ENCODE measurements at regions not wholly inside any gene's neighbourhood (a gene's known extent, or its start where the extent isn't known, plus 50 kb on each side); places are given as distances from the start of the nearest gene placed in this dataset.

- no peak for DNase-seq
- H3K27me3 ChIP-seq (ENCODE audit: low read depth): peaks cover 76% of the 10 kb centered on the region
- intact Hi-C loops (cut with micrococcal nuclease): no loop called here
- H3K4me1 ChIP-seq: no peaks in the 10 kb centered on the region
- TF ChIP-seq CTCF (IDR thresholded peaks at IDR 0.05; ENCODE audit: borderline replicate concordance): no peak
- H3K27ac ChIP-seq (replicated peaks): no peak overlapping the region
- H3K36me3 ChIP-seq: no peaks in the 10 kb centered on the region
- no peaks in the 10 kb centered on the region for H3K9me3 ChIP-seq (replicated peaks)
- no peak overlapping the region for H3K4me3 ChIP-seq
Observed at GRCh38 chr11:134558258-134558835, 146.3 kb upstream of the B3GAT1 start.

- no peak overlapping the region for H3K27ac ChIP-seq (replicated peaks)
- H3K4me3 ChIP-seq: no peak overlapping the region
- intact Hi-C loops (cut with micrococcal nuclease): no loop called here
- TF ChIP-seq CTCF (IDR thresholded peaks at IDR 0.05; ENCODE audit: borderline replicate concordance): no peak
- no peaks in the 10 kb centered on the region for H3K36me3 ChIP-seq
- no peaks in the 10 kb centered on the region for H3K9me3 ChIP-seq (replicated peaks)
- peaks cover 74% of the 10 kb centered on the region for H3K27me3 ChIP-seq (ENCODE audit: low read depth)
- no peak for DNase-seq
- H3K4me1 ChIP-seq: no peaks in the 10 kb centered on the region
Observed at GRCh38 chr11:134557571-134558257, 145.7 kb upstream of the B3GAT1 start.

GRCh38 chr11:134556186-134556585, 144.1 kb upstream of the B3GAT1 start:
- TF ChIP-seq CTCF (IDR thresholded peaks at IDR 0.05; ENCODE audit: borderline replicate concordance): no peak
- no peak for DNase-seq
- Histone ChIP-seq H3K4me1 (no peaks in the 10 kb centered on the region), H3K9me3 (replicated peaks) (no peaks in the 10 kb centered on the region), H3K36me3 (no peaks in the 10 kb centered on the region), H3K27ac (replicated peaks) (no peak overlapping the region), H3K4me3 (no peak overlapping the region), H3K27me3 (ENCODE audit: low read depth) (peaks cover 61% of the 10 kb centered on the region)
- intact Hi-C loops (cut with micrococcal nuclease): no loop called here

GRCh38 chr11:134555510-134555909, 143.5 kb upstream of the B3GAT1 start:
- no peak overlapping the region for H3K27ac ChIP-seq (replicated peaks)
- intact Hi-C loops (cut with micrococcal nuclease): no loop called here
- no peaks in the 10 kb centered on the region for H3K4me1 ChIP-seq
- no peak overlapping the region for H3K4me3 ChIP-seq
- no peaks in the 10 kb centered on the region for H3K36me3 ChIP-seq
- no peak for DNase-seq
- peaks cover 54% of the 10 kb centered on the region for H3K27me3 ChIP-seq (ENCODE audit: low read depth)
- no peak for TF ChIP-seq CTCF (IDR thresholded peaks at IDR 0.05; ENCODE audit: borderline replicate concordance)
- no peaks in the 10 kb centered on the region for H3K9me3 ChIP-seq (replicated peaks)

- no peak for TF ChIP-seq CTCF (IDR thresholded peaks at IDR 0.05; ENCODE audit: borderline replicate concordance)
- H3K27me3 ChIP-seq (ENCODE audit: low read depth): peaks cover 47% of the 10 kb centered on the region
- intact Hi-C loops (cut with micrococcal nuclease): no loop called here
- H3K4me1 ChIP-seq: no peaks in the 10 kb centered on the region
- H3K9me3 ChIP-seq (replicated peaks): no peaks in the 10 kb centered on the region
- H3K4me3 ChIP-seq: no peak overlapping the region
- no peaks in the 10 kb centered on the region for H3K36me3 ChIP-seq
- no peak for DNase-seq
- H3K27ac ChIP-seq (replicated peaks): no peak overlapping the region
Observed at GRCh38 chr11:134554861-134555260, 142.8 kb upstream of the B3GAT1 start.

All from left ventricle myocardium inferior (tissue), 1 donor.